ENCODE measurements at regions not wholly inside any gene's neighbourhood (a gene's known extent, or its start where the extent isn't known, plus 50 kb on each side); places are given as distances from the start of the nearest gene placed in this dataset.

GRCh38 chr2:221166292-221166691 lies 405.8 kb downstream of the EPHA4 start:
- DNase-seq (ENCODE audit: low spot score) = no peak

- no peak for DNase-seq (ENCODE audit: low spot score)
These were observed 404.5 kb downstream of the EPHA4 start for GRCh38 chr2:221167561-221167960.

DNA sequence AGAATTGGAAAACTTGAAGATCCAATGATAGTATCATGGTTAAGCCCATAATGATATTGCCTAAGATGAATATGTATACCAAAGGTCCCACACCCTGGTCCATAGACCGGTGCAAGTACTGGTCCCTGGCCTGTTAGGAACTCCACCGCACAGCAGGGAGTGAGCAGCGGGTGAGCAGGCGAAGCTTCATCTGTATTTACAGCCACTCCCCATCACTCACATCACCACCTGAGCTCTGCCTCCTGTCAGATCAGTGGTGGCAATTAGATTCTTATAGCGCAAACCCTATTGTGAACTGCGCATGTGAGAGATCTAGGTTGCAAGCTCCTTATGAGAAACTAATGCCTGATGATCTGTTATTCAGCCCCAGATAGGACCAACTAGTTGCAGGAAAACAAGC lies 402.4 kb downstream of the EPHA4 start:
- no peak for DNase-seq (ENCODE audit: low spot score)

DNA sequence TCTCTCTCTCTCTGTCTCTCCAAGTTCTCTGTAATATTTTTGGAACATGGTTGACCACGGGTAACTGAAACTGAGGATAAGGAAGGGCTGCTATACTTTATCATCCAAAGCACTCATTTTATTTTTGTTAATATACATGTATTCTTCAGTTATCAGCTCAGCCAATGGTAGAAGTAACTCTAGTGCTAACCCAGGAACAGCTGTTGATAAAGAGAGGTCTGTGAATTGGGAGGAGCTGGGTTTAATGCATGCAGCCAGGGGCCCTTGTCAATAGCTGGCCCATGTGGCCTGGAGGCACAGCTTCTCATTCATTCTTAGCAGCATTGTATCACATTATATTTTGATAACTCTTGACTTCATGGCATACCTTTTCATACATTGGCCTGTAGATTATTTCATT lies 401.6 kb downstream of the EPHA4 start:
- no peak for DNase-seq (ENCODE audit: low spot score)

DNA sequence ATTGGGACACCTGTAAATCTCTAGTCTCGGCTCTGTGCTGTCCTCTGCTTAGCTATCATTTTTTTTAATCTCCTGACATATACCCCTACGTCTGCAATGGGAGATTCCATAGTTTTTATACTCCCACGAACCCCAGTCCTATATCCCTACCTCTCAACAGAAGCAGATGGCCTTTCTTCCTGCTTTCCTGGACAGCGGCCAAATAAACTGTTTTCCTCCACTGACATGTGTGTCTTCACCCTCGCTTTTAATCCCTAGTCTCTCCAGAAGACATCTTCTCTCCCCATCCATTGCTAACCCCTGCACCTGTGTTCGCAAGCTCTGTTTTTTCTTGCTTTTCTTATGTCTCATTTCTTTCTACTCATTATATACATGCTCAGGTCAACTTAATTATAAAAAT lies 395.4 kb downstream of the EPHA4 start:
- no peak for DNase-seq (ENCODE audit: low spot score)

GRCh38 chr2:221178139-221178538 lies 394.0 kb downstream of the EPHA4 start:
- DNase-seq (ENCODE audit: low spot score) = no peak

DNA sequence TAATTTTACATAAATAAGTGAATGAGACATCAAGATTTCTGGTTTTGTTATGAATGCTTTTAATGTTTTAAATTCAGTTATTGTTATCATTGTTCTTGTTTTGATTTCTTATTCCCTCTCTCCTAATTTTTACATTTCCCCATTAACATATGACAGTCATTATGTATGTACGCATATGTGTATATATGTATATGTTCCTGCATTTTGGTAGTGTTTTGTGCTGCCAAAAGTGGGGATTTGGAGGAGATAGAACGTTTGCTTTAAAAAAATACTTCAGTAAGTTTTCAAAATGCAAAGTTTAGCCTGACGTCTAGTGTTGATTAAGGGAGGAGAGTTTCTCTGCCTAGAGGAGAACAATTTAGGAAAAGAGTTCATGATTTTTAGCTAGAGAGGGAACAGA lies 385.2 kb downstream of the EPHA4 start:
- no peak for DNase-seq (ENCODE audit: low spot score)

DNA sequence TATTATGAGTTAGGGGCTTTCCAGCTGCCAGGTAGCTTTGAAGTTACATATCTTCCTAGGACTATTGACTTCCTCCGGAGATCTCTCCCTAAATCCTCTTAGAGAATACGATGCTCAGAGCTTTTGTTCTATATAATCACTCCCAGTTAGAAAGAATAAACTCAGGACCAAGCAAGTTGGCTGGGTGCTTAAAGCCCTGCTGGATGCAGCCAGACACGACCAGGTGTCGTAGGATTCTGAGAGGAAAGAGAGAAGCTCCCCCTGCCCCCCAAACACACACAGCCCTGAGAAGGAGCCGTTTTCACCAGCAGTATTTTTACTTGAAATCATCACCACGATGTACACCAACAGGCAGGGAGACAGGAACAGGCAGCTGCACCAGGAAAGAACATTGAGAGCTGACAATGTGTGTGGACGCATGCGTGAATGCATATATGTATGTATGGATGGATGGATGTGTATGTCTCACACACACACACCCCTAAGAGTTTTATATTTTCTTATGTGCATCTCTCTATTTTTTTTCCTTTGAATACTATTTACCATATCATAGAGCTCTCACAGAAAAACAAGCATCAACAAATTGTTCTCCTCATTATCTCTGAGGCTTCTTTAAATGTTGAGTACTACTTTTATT lies 382.6 kb downstream of the EPHA4 start:
- DNase-seq (ENCODE audit: low spot score) = no peak

DNA sequence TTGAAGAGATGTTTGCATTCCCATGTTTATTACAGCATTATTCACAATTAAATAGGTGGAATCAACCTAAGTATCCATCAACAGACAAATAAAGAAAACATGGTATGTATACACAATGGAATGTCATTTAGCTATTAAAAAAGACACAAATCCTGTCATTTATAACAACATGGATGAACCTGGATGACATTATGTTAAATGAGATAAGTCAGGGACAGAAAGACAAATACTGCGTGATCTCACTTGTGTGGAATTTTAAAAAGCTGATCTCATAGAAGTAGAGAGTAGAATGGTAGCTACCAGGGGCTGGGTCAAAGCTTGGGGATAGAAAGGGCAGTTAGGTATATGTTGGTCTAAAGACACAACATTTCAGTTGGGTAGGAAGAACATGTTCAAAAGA lies 376.3 kb downstream of the EPHA4 start:
- DNase-seq (ENCODE audit: low spot score) = no peak

DNA sequence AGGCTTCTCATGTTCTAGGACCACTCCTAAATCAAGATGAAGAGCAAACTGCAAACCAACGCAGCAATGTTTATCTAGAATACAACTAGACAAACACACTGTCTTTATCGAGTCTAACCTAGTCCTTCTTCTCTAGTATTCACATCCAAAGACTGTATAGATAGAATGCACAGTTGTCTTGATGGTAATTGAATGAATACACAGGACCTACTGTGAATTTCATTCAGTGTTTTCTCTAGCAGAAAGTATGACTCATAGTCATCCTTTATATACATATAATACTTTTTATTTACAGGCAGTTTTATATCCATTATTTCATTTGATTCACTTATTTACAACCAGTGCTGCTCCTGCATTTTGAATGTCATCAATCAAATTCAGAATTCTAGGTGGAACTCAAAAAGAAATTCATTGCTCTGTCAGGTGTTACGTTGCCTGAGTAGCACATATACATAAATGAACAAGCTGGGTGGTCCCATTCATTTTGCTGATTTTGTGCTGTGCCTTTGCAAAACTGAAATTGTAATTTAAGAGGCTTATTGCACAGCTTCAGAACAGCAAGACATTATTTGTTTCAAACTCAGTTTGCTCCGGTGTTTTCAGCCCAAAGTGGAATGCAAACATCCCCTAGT lies 374.8 kb downstream of the EPHA4 start:
- DNase-seq (ENCODE audit: low spot score) = no peak

GRCh38 chr2:221198309-221198708 lies 373.8 kb downstream of the EPHA4 start:
- no peak for DNase-seq (ENCODE audit: low spot score)

DNA sequence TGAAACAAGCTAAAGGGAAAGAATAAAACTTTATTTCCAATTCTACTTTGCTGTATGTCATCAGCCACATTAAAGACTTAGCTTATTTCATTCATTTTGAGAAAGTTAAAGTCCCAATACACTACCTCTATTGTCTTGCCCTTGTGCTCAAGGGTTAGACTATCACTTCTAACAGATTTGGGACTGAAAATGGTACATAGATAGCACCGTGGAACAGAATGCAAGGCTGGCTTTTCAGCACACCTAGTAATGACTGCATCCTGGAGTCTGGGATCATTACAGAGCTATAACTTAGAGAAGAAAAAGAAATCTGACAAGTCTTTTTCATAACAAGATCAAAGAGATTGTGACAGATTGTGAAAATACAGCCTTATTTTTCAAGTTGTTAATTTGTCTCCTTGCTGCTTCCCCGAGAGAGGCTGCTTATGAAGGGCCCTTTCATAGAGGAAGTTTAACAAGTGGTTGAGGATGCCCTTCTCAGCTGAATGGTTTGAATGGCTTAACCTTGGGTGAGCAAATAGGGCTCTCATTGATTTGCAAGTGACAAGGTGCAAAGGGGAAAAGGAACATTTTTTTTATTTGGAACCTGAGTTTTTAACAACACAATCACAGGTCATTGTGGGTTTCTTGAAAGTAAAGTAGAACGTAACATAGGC lies 371.8 kb downstream of the EPHA4 start:
- DNase-seq (ENCODE audit: low spot score) = no peak

DNA sequence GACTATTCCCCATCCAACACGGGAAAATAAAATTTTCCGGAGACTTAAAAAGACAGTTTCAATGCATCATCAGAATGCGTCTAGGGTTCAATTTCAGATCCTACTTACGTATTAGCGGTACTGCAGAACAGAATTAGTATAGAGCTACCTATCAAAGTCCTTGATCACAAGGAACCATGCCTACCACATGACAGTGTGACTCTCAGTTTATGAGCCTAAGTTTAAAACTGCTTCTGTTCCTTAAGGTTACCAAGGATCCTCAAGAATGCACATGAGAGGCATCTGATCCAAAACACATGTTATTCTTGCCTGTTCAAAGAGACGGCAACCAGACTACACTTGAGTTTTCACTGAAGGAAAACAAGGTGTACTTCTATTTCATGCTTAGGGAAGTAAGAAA lies 369.7 kb downstream of the EPHA4 start:
- DNase-seq (ENCODE audit: low spot score) = no peak

GRCh38 chr2:221203125-221203524 lies 369.0 kb downstream of the EPHA4 start:
- no peak for DNase-seq (ENCODE audit: low spot score)

- DNase-seq (ENCODE audit: low spot score) = no peak
These were observed 368.2 kb downstream of the EPHA4 start for GRCh38 chr2:221203856-221204255.

DNA sequence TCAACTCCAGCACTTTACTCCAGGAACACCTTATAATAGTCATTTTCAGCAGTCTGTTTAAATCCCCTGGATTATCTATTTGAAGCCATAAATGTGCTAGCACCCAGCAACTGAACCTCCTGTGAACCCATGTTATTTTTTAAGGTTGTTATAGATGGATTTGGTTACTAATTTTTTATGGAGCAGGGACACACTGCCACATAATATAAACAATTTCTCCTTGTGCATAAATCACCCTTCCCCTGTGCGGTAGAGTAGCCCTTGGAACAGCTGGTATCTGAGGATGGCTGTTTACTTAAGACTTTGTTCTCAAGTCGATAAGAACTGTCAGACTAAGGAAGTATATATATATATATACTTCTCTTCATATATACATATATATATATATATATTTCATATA lies 367.4 kb downstream of the EPHA4 start:
- no peak for DNase-seq (ENCODE audit: low spot score)

DNA sequence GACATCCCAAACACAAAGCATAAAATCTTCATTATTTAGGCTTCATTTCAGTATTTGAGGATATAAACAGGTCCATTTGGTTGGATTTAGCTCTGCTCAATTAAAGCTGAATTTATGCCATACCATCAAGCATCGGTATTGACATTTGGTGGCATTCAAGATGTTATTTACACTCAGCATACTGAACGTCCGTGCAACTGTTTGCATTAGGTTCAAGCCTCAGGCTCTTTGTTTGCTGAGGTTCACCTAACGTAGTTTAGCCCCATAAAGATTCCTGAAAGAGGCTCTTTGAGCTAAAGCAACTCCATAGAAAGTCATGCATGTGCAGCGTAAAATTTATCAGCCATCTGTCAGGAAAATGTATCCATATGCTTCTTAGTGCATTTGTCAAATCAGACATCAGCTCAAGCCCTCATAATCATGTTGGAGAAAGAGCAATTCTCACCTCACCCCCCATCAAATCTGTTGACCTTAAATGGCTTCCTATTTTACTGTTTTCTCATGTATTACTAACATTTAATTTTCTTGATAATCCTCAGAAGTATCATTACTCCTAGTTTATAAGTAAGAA lies 366.9 kb downstream of the EPHA4 start:
- no peak for DNase-seq (ENCODE audit: low spot score)

DNA sequence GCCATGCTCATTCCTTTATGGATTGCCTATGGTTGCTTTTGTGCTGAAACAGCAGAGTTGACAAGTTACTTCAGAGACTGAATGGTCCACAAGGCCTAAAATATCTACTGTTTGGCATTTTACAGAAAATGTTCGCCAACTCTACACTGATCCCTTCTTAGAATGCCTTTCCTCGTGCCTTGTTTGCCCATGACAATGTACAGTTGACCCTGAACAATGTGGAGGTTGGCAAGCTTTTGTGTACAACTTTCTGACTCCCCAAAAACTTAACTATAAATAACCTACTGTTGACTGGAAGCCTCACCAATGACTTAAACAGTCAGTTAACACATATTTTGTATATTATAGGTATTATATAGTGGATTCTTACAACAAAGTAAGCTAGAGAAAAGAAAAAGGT lies 361.4 kb downstream of the EPHA4 start:
- DNase-seq (ENCODE audit: low spot score) = no peak

- no peak for DNase-seq (ENCODE audit: low spot score)
These were observed 360.5 kb downstream of the EPHA4 start for GRCh38 chr2:221211653-221212052.

- no peak for DNase-seq (ENCODE audit: low spot score)
These were observed 360.0 kb downstream of the EPHA4 start for GRCh38 chr2:221212105-221212504.

DNA sequence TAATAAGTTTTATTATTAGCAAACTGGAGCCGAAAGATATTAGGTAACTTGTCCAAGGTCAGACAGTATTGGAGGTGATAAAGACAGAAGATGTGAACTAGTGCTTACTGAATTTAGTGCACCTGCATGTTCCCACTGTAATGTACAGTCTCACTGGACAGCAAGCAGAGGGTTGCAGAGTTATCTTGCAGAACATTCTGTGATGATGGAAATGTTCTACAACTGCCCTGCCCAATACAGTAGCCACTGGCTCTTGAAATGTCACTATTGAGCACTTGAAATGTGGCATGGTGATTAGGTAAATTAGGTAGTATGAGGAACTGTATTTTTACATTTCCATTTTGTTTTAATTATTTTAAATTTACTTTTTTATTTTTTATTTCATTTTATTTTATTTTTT lies 356.6 kb downstream of the EPHA4 start:
- DNase-seq (ENCODE audit: low spot score) = no peak

GRCh38 chr2:221216636-221217035 lies 355.5 kb downstream of the EPHA4 start:
- no peak for DNase-seq (ENCODE audit: low spot score)

DNA sequence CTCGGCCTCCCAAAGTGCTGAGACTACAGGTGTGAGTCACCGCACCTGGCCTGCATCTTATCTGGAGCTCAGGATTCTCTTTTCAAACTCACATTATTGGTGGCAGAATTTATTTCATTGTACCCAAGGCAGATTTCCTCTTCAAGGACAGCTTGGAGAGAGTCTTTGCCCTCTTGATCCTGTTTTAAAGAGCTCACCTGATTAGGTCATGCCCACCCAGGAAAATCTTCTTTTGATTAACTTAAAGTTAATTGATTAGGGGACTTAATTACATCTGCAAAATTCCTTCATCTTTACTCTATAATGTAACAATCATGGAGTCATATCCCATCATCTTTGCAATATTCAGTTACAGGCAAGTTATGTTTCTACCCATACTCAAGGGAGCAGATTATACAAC lies 346.4 kb downstream of the EPHA4 start:
- no peak for DNase-seq (ENCODE audit: low spot score)
